Muscle layer of colon (tissue), 2 donors: ENCODE measurements at regions not wholly inside any gene's neighbourhood (a gene's known extent, or its start where the extent isn't known, plus 50 kb on each side); places are given as distances from the start of the nearest gene placed in this dataset.
"Not testable (repeated sequence)": the region's sequence is repeated elsewhere in the genome, so short reads cannot be mapped to it uniquely, and the experiment has no call there.

ENCODE experiments used
- H3K27ac ChIP-seq: one replicate; pipeline ENCODE4 v1.7.0; 2013; ENCODE audit warnings: low read depth, mild to moderate bottlenecking, low read length, moderate library complexity
- H3K27me3 ChIP-seq, 2 donors: one replicate each; pipeline ENCODE4 v1.7.0; 2013; ENCODE audit warnings: low read length in 2 of 2, mild to moderate bottlenecking in 2 of 2; ENCODE audit not compliant: insufficient read depth in 2 of 2, control insufficient read depth in 1 of 2
- H3K36me3 ChIP-seq: one replicate; pipeline ENCODE4 v1.7.0; 2013; ENCODE audit warnings: mild to moderate bottlenecking, low read length; ENCODE audit not compliant: insufficient read depth
- H3K4me1 ChIP-seq: one replicate; pipeline ENCODE4 v1.7.0; 2013; ENCODE audit warnings: mild to moderate bottlenecking, low read length; ENCODE audit not compliant: insufficient read depth
- H3K4me3 ChIP-seq, 2 donors: one replicate each; pipeline ENCODE4 v1.7.0; 2013; ENCODE audit warnings: low read length in 2 of 2, low read depth in 1 of 2, mild to moderate bottlenecking in 1 of 2, moderate library complexity in 1 of 2
- H3K9ac ChIP-seq: one replicate; pipeline ENCODE4 v1.7.0; 2013; ENCODE audit warnings: low read length
- H3K9me3 ChIP-seq: one replicate; pipeline ENCODE4 v1.7.0; 2013; ENCODE audit warnings: mild to moderate bottlenecking, low read length
- donor health status: abdominal sarcoma.
- donor health status: Adenocarcinoma of cecum.

GRCh38 chr4:38327174-38327573 lies 336.8 kb upstream of the KLF3 start:
- H3K36me3 ChIP-seq: no peaks in the 10 kb centered on the region
- H3K9me3 ChIP-seq: no peaks in the 10 kb centered on the region
- H3K27me3 ChIP-seq: no peaks in the 10 kb centered on the region
- H3K4me1 ChIP-seq: no peaks in the 10 kb centered on the region
- no peak overlapping the region for H3K9ac ChIP-seq
- H3K4me3 ChIP-seq: no peak overlapping the region
- H3K27ac ChIP-seq: no peak overlapping the region

GRCh38 chr4:38328989-38329729 lies 334.8 kb upstream of the KLF3 start:
- Histone ChIP-seq H3K4me3 (no peak overlapping the region), H3K9ac (no peak overlapping the region), H3K9me3 (no peaks in the 10 kb centered on the region), H3K4me1 (no peaks in the 10 kb centered on the region), H3K36me3 (no peaks in the 10 kb centered on the region), H3K27me3 (no peaks in the 10 kb centered on the region), H3K27ac (no peak overlapping the region)

- no peaks in the 10 kb centered on the region for H3K4me1 ChIP-seq
- no peak overlapping the region for H3K27ac ChIP-seq
These were observed 333.7 kb upstream of the KLF3 start for GRCh38 chr4:38330321-38330720.

GRCh38 chr4:38330936-38331335 lies 333.1 kb upstream of the KLF3 start:
- Histone ChIP-seq H3K9me3 (no peaks in the 10 kb centered on the region), H3K4me1 (no peaks in the 10 kb centered on the region), H3K36me3 (no peaks in the 10 kb centered on the region), H3K4me3 (no peak overlapping the region), H3K27ac (no peak overlapping the region), H3K9ac (no peak overlapping the region), H3K27me3 (no peaks in the 10 kb centered on the region)

More at GRCh38 chr4:38330321-38330720, 333.7 kb upstream of the KLF3 start:
- no peak overlapping the region for H3K4me3 ChIP-seq
- no peaks in the 10 kb centered on the region for H3K27me3 ChIP-seq
- H3K9ac ChIP-seq: no peak overlapping the region
- no peaks in the 10 kb centered on the region for H3K9me3 ChIP-seq
- no peaks in the 10 kb centered on the region for H3K36me3 ChIP-seq

- Histone ChIP-seq H3K4me3 (no peak overlapping the region), H3K36me3 (no peaks in the 10 kb centered on the region), H3K4me1 (no peaks in the 10 kb centered on the region), H3K27me3 (no peaks in the 10 kb centered on the region), H3K27ac (no peak overlapping the region), H3K9ac (no peak overlapping the region), H3K9me3 (no peaks in the 10 kb centered on the region)
These were observed 331.3 kb upstream of the KLF3 start for GRCh38 chr4:38332699-38333098.

- no peak overlapping the region for H3K4me3 ChIP-seq
- no peak overlapping the region for H3K9ac ChIP-seq
- H3K9me3 ChIP-seq: no peaks in the 10 kb centered on the region
- no peaks in the 10 kb centered on the region for H3K36me3 ChIP-seq
- H3K27me3 ChIP-seq: no peaks in the 10 kb centered on the region
- H3K4me1 ChIP-seq: no peaks in the 10 kb centered on the region
- no peak overlapping the region for H3K27ac ChIP-seq
These were observed 330.8 kb upstream of the KLF3 start for GRCh38 chr4:38333219-38333618.

GRCh38 chr4:38334791-38335190 lies 329.2 kb upstream of the KLF3 start:
- no peaks in the 10 kb centered on the region for H3K36me3 ChIP-seq
- H3K4me3 ChIP-seq: no peak overlapping the region
- no peaks in the 10 kb centered on the region for H3K4me1 ChIP-seq
- H3K9me3 ChIP-seq: no peaks in the 10 kb centered on the region
- H3K9ac ChIP-seq: no peak overlapping the region
- no peak overlapping the region for H3K27ac ChIP-seq
- no peaks in the 10 kb centered on the region for H3K27me3 ChIP-seq

GRCh38 chr4:38338939-38339338 lies 325.1 kb upstream of the KLF3 start:
- not testable (repeated sequence) for H3K9me3 ChIP-seq, H3K4me3 ChIP-seq, H3K27me3 ChIP-seq, H3K27ac ChIP-seq, H3K9ac ChIP-seq, H3K36me3 ChIP-seq, H3K4me1 ChIP-seq

- Histone ChIP-seq H3K36me3 (no peaks in the 10 kb centered on the region), H3K9me3 (no peaks in the 10 kb centered on the region), H3K27ac (no peak overlapping the region), H3K4me1 (no peaks in the 10 kb centered on the region), H3K4me3 (no peak overlapping the region), H3K9ac (no peak overlapping the region), H3K27me3 (no peaks in the 10 kb centered on the region)
These were observed 320.4 kb upstream of the KLF3 start for GRCh38 chr4:38343608-38344007.

- H3K27ac ChIP-seq: no peak overlapping the region
- H3K27me3 ChIP-seq: no peaks in the 10 kb centered on the region
- no peaks in the 10 kb centered on the region for H3K4me1 ChIP-seq
- no peaks in the 10 kb centered on the region for H3K9me3 ChIP-seq
- H3K36me3 ChIP-seq: no peaks in the 10 kb centered on the region
- no peak overlapping the region for H3K4me3 ChIP-seq
- H3K9ac ChIP-seq: no peak overlapping the region
These were observed 319.1 kb upstream of the KLF3 start for GRCh38 chr4:38344929-38345328.

GRCh38 chr4:38347251-38347650 lies 316.7 kb upstream of the KLF3 start:
- no peaks in the 10 kb centered on the region for H3K36me3 ChIP-seq
- no peak overlapping the region for H3K4me3 ChIP-seq
- no peak overlapping the region for H3K9ac ChIP-seq
- no peaks in the 10 kb centered on the region for H3K9me3 ChIP-seq
- no peak overlapping the region for H3K27ac ChIP-seq
- no peaks in the 10 kb centered on the region for H3K4me1 ChIP-seq
- H3K27me3 ChIP-seq: no peaks in the 10 kb centered on the region

GRCh38 chr4:38354421-38354820 lies 309.6 kb upstream of the KLF3 start:
- no peak overlapping the region for H3K4me3 ChIP-seq

More at GRCh38 chr4:38354421-38354820, 309.6 kb upstream of the KLF3 start:
- no peaks in the 10 kb centered on the region for H3K4me1 ChIP-seq
- no peaks in the 10 kb centered on the region for H3K9me3 ChIP-seq
- H3K36me3 ChIP-seq: no peaks in the 10 kb centered on the region
- H3K27me3 ChIP-seq: no peaks in the 10 kb centered on the region
- H3K27ac ChIP-seq: no peak overlapping the region
- no peak overlapping the region for H3K9ac ChIP-seq
